ENCODE measurements at regions not wholly inside any gene's neighbourhood (a gene's known extent, or its start where the extent isn't known, plus 50 kb on each side); places are given as distances from the start of the nearest gene placed in this dataset.
"Not testable (repeated sequence)": the region's sequence is repeated elsewhere in the genome, so short reads cannot be mapped to it uniquely, and the experiment has no call there.

DNA sequence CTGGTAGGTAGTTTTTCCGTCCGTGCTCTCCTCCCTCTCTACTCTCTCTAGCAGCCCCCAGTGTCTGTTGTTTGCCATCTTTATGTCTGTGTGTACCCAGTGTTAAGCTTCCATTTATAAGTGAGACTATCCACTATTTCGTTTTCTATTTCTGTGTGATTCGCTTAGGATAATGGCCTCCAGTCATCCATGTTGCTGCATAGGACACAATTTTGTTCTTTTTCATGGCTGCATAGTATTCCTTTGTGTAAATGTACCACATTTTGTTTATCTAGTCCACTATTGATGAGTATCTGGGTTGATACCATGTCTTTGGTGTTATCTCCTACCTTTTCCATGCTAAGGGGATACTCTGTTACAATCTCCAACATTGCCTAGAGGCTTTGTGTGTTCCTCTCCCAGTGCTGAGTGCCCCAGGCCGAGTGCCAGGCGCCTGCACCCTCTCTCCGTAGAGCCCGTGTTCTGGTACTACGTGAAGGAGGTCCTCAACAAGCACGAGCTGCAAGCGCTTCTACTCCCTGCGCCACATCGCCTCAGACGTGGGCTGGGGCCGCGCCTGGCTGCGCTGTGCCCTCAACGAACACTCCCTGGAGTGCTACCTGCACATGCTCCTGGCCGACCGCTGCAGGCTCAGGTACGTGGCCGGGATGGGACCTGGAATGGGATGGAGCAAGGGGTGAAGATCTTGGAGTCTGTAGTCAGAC is 98.3 kb upstream of the CRYM start:
- BruUV-seq (replicated peaks); CTCF ChIA-PET; intact Hi-C loops (cut with micrococcal nuclease; ENCODE audit: unreplicated experiment); DNase-seq; H3K4me1 Mint-ChIP-seq (ENCODE audit: low read depth, unreplicated experiment); H3K36me3 Mint-ChIP-seq (ENCODE audit: insufficient read depth, unreplicated experiment); H3K27me3 Mint-ChIP-seq (ENCODE audit: unreplicated experiment); H3K27ac Mint-ChIP-seq (ENCODE audit: unreplicated experiment); H3K9me3 Mint-ChIP-seq (ENCODE audit: low read depth, unreplicated experiment); H3K4me3 Mint-ChIP-seq (ENCODE audit: low read depth, unreplicated experiment): not testable (repeated sequence)

GRCh38 chr16:21375334-21375733 is 97.2 kb upstream of the CRYM start:
- BruUV-seq (replicated peaks); DNase-seq; H3K27ac Mint-ChIP-seq (ENCODE audit: unreplicated experiment); H3K27me3 Mint-ChIP-seq (ENCODE audit: unreplicated experiment); H3K4me1 Mint-ChIP-seq (ENCODE audit: low read depth, unreplicated experiment); H3K36me3 Mint-ChIP-seq (ENCODE audit: insufficient read depth, unreplicated experiment); H3K9me3 Mint-ChIP-seq (ENCODE audit: low read depth, unreplicated experiment); intact Hi-C loops (cut with micrococcal nuclease; ENCODE audit: unreplicated experiment); H3K4me3 Mint-ChIP-seq (ENCODE audit: low read depth, unreplicated experiment); CTCF ChIA-PET: not testable (repeated sequence)

GRCh38 chr16:21373454-21373853 is 95.4 kb upstream of the CRYM start:
- CTCF ChIA-PET = not testable (repeated sequence)

DNA sequence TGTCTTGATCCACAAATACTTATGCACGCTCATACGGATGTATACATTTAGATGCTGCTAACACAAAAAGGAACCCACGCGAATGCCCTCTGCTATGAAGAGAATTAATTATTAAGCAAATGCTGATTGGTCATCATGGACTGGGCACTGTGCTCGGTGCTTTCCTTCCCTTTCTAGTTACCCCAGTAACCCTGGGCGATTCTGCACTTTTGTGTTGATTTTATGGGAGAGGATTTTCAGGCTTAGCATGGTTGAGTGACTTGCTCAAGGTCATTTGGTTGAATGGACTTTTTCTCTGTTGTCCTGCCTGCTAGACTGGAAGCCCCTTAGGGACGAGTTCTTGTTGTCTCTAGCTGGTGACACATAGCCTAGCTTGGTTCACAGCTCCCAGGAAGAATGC is 94.8 kb upstream of the CRYM start:
- CTCF ChIA-PET; BruUV-seq (replicated peaks); intact Hi-C loops (cut with micrococcal nuclease; ENCODE audit: unreplicated experiment); H3K4me3 Mint-ChIP-seq (ENCODE audit: low read depth, unreplicated experiment); H3K4me1 Mint-ChIP-seq (ENCODE audit: low read depth, unreplicated experiment); H3K27me3 Mint-ChIP-seq (ENCODE audit: unreplicated experiment); DNase-seq; H3K9me3 Mint-ChIP-seq (ENCODE audit: low read depth, unreplicated experiment); H3K36me3 Mint-ChIP-seq (ENCODE audit: insufficient read depth, unreplicated experiment); H3K27ac Mint-ChIP-seq (ENCODE audit: unreplicated experiment): not testable (repeated sequence)

More at GRCh38 chr16:21373454-21373853, 95.4 kb upstream of the CRYM start:
- H3K9me3 Mint-ChIP-seq (ENCODE audit: low read depth, unreplicated experiment); H3K27me3 Mint-ChIP-seq (ENCODE audit: unreplicated experiment); BruUV-seq (replicated peaks); intact Hi-C loops (cut with micrococcal nuclease; ENCODE audit: unreplicated experiment); DNase-seq; H3K27ac Mint-ChIP-seq (ENCODE audit: unreplicated experiment); H3K4me3 Mint-ChIP-seq (ENCODE audit: low read depth, unreplicated experiment); H3K4me1 Mint-ChIP-seq (ENCODE audit: low read depth, unreplicated experiment); H3K36me3 Mint-ChIP-seq (ENCODE audit: insufficient read depth, unreplicated experiment): not testable (repeated sequence)

DNA sequence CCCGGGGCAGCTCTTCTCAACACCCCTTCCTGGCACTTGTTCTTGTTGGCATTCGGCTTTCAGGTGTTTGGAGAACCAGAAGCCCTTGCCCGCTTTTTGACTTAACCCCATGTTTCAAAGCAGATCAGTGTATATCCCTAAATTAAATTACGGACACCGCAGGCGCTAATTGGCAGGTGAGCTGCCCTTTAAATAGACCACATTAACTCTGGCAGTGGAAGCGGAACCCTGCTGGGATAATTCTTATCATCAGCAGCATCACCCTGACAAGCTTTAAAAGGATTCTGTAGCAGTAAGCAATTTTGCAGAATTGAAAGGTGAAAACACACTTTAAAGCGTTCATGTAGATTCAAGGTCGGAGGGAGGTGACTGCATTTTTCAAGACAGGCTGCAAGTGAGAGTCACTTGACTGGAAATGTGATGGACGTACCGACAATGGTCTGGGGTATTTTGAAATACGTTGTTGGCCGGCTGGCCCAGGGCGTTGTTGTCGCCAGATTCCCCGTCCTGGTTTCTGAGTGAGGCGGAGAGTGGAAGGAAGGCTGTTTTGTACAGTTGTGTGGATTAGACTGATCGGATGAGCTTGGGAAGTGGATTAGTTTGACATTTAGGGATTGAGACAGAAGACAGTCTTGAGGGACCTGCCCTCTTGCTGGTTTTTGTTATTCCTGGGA is 94.2 kb upstream of the CRYM start:
- H3K27me3 Mint-ChIP-seq (ENCODE audit: unreplicated experiment); CTCF ChIA-PET; BruUV-seq (replicated peaks); H3K9me3 Mint-ChIP-seq (ENCODE audit: low read depth, unreplicated experiment); H3K36me3 Mint-ChIP-seq (ENCODE audit: insufficient read depth, unreplicated experiment); DNase-seq; H3K4me3 Mint-ChIP-seq (ENCODE audit: low read depth, unreplicated experiment); intact Hi-C loops (cut with micrococcal nuclease; ENCODE audit: unreplicated experiment); H3K4me1 Mint-ChIP-seq (ENCODE audit: low read depth, unreplicated experiment); H3K27ac Mint-ChIP-seq (ENCODE audit: unreplicated experiment): not testable (repeated sequence)

GRCh38 chr16:21370791-21371190 is 92.7 kb upstream of the CRYM start:
- intact Hi-C loops (cut with micrococcal nuclease; ENCODE audit: unreplicated experiment); DNase-seq; BruUV-seq (replicated peaks); H3K27me3 Mint-ChIP-seq (ENCODE audit: unreplicated experiment); H3K9me3 Mint-ChIP-seq (ENCODE audit: low read depth, unreplicated experiment); H3K4me3 Mint-ChIP-seq (ENCODE audit: low read depth, unreplicated experiment); CTCF ChIA-PET; H3K4me1 Mint-ChIP-seq (ENCODE audit: low read depth, unreplicated experiment); H3K27ac Mint-ChIP-seq (ENCODE audit: unreplicated experiment); H3K36me3 Mint-ChIP-seq (ENCODE audit: insufficient read depth, unreplicated experiment): not testable (repeated sequence)

GRCh38 chr16:21368973-21369942 is 91.2 kb upstream of the CRYM start:
- H3K27ac Mint-ChIP-seq (ENCODE audit: unreplicated experiment); H3K9me3 Mint-ChIP-seq (ENCODE audit: low read depth, unreplicated experiment); DNase-seq; H3K4me1 Mint-ChIP-seq (ENCODE audit: low read depth, unreplicated experiment); H3K27me3 Mint-ChIP-seq (ENCODE audit: unreplicated experiment); H3K36me3 Mint-ChIP-seq (ENCODE audit: insufficient read depth, unreplicated experiment); CTCF ChIA-PET; H3K4me3 Mint-ChIP-seq (ENCODE audit: low read depth, unreplicated experiment); BruUV-seq (replicated peaks); intact Hi-C loops (cut with micrococcal nuclease; ENCODE audit: unreplicated experiment): not testable (repeated sequence)

GRCh38 chr16:21367733-21368421 is 89.8 kb upstream of the CRYM start:
- H3K27me3 Mint-ChIP-seq (ENCODE audit: unreplicated experiment); H3K36me3 Mint-ChIP-seq (ENCODE audit: insufficient read depth, unreplicated experiment); H3K27ac Mint-ChIP-seq (ENCODE audit: unreplicated experiment); intact Hi-C loops (cut with micrococcal nuclease; ENCODE audit: unreplicated experiment); DNase-seq; H3K4me3 Mint-ChIP-seq (ENCODE audit: low read depth, unreplicated experiment); H3K4me1 Mint-ChIP-seq (ENCODE audit: low read depth, unreplicated experiment); BruUV-seq (replicated peaks); CTCF ChIA-PET; H3K9me3 Mint-ChIP-seq (ENCODE audit: low read depth, unreplicated experiment): not testable (repeated sequence)

DNA sequence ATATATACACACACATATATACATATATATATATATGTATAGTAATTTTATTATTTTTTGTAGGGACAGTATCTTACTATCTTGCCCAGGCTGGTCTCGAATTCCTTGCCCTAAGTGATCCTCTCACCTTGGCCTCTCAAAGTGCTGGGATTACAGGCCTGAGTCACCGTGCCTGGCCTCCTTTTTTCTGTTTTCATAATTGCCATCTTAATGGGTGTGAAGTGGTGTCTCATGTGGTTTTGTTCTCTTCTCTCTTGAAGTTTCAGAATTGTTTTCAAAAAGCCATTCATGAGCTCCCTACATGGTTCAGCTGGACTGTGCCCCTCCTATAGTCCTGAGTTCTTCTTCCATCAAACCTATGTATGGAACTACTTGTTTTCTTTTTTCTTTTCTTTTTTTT is 88.9 kb upstream of the CRYM start:
- H3K36me3 Mint-ChIP-seq (ENCODE audit: insufficient read depth, unreplicated experiment); DNase-seq; CTCF ChIA-PET; intact Hi-C loops (cut with micrococcal nuclease; ENCODE audit: unreplicated experiment); BruUV-seq (replicated peaks); H3K4me1 Mint-ChIP-seq (ENCODE audit: low read depth, unreplicated experiment); H3K4me3 Mint-ChIP-seq (ENCODE audit: low read depth, unreplicated experiment); H3K9me3 Mint-ChIP-seq (ENCODE audit: low read depth, unreplicated experiment); H3K27me3 Mint-ChIP-seq (ENCODE audit: unreplicated experiment); H3K27ac Mint-ChIP-seq (ENCODE audit: unreplicated experiment): not testable (repeated sequence)

Measured in Calu3 (cell line).